ENCODE measurements at regions not wholly inside any gene's neighbourhood (a gene's known extent, or its start where the extent isn't known, plus 50 kb on each side); places are given as distances from the start of the nearest gene placed in this dataset.

DNA sequence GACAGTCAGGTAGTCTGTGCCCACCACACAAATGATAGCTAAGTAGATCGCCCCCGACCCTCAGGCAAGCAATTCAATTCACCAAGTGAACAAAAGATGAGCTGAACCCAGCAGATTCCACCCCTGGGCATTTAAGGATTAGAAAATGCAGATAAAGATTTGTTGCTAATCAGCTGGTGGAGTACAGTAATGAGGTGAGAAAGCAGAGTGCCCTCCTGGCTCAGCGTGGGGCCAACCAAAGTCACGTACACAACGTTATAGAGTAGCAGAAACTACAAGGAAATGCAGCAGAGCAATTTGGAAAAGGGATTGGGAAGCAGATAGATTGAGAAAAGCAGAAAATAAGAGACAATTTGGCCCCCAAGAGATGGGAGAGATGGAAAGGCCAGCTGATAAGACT lies 91.2 kb downstream of the SOX9 start:
- no peak for DNase-seq

DNA sequence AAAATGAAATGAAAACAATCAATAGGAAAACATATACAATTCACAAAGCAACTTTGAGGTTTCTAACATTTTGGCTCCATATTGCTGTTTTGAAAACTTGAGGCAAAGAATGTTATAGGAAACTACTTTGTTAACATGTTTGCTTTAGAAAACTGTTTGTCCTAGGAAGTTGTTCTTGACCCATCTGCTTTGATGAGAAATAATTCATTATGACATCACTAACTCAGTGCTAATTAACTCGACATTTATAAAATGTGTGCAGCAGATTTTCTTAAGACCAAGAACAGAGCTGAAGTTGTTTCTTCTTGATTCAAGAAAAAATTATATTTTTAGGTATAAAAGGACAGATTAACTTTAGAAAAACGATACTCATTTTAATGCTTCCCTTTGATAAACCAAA lies 94.7 kb downstream of the SOX9 start:
- DNase-seq = no peak

DNA sequence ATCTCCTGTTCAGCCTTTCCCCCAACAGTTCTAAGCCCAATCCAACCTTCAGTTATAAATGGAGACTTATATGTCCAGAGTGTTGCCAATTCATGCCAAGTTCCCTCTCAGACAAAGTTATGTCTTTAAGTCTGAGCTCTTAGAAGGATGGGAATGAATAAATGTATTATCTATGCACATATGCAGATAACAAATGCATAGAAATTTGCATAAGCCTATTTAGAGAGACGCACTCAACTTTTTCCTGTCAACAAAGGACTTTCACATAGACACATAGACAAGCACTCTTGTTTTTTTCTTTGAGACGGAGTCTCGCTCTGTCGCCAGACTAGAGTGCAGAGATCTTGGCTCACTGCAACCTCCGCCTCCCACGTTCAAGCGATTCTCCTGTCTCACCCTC lies 95.1 kb downstream of the SOX9 start:
- DNase-seq = no peak

DNA sequence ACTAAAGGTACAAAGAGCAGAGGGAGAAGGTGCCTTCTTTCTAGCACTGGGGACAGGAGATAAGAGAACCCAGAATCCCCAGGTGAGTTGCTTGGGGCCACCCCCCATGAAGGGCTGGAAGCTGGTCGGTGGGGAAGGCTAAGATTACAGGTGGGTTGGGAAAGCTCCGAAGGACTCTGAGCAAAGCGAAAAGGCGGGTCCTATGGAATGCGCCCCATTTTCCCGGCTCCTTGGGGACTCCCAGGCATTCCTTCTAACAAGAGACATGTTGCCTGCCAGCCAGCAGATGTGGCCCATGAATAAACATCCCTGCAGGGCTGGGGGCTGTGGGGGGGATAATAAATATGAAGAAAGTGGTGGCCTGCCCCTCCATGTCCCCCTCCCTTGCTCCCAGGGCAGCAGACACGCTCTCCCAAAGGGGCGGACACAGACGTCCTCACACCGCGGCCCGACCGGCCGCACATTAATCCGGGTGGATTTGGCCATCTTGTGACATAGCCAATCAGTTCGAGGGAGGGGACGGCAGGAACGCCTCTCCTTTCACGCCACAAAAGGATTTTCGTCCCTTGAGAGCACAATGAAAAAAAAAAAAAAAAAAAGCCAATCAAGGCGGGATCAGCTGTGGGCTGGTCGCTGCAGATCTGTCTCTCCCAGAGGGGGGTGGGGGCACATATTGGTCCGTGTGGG lies 98.5 kb downstream of the SOX9 start:
- peak; percentile 68 for DNase-seq

DNA sequence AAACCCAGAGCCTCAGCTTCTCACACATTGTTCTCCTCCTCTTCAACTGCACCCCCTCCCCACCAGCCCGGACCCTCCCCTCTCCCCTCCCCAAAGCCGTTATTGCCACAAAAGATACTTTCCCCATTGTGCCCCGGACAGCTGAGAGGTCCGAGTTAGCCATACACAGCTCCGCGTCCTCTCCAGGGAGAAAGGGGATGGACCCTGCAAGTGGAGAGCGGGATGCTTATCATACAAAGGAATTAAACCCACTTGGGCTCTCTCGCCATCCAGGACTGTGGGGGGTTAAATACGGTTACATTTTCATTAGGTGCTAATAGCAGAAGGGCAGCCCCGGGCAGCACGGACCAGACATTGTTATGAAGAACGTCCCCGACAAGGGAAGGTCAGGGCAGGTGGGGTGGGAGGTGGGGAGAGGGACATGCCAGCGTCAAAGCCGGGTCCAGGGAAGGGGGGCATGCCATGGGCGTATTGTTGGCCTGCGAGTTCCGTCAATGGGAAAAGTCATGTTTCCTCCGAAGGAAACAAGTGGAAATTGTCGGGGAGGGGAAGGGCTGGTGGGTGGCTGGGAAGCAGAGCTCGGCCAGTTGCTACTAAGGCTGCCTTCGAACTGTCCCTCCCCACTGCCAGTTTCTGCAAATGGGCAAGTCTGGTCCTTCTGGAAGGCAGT lies 99.1 kb downstream of the SOX9 start:
- no peak for DNase-seq

DNA sequence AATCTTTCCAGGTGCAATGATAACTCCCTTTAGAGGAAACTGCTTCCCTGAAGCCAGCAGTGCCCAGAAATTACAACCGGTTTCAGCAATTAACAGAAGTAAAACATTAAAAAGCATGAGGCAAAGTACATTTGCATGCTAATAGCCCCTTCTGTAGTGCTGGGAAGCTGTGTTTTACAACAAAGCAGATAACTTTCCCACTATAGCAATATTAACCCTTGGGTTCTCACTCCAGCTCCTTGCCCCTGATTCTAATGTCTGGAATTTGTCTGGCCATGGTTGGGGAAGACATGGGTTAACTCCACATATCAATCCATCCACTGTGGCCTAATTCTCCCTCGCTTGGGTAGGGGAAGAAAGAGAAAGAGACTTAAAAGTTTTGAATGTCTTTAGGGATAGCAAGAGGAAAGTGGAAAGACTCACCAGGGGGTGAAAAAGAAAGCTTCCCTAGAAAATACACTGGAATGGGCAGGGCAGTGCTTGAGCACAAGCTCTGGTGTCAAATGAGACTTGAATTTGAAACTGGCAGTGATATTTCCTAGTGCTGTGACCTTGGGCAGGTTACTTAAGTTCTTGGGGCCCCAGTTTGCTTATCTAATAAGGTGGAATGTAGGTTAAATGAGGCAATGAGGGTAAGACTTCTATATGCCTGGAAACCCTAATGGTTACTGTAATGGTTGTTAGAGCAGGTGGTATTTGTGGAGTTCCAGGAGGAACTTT lies 102.0 kb downstream of the SOX9 start:
- no peak for DNase-seq

DNA sequence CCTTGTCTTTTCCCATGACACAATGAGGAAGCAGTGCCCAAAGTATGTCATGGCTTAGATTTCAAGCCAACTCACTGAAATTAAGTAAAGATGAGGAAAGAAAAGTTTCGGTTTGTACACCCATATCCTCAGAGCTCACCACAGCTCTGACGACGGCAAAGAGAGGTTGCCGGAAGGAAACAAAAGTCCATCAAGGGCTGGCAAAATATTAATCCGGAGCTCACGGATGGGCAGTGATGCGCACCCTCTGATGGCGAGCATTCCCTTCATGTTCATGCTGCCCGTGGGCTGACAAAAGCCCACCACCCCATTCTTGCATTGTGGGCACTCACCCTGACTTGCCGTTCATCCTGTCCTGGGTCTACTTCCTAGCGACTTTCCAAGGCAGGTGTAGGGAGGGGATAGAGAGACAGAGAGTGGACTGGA lies 103.1 kb downstream of the SOX9 start:
- no peak for DNase-seq

DNA sequence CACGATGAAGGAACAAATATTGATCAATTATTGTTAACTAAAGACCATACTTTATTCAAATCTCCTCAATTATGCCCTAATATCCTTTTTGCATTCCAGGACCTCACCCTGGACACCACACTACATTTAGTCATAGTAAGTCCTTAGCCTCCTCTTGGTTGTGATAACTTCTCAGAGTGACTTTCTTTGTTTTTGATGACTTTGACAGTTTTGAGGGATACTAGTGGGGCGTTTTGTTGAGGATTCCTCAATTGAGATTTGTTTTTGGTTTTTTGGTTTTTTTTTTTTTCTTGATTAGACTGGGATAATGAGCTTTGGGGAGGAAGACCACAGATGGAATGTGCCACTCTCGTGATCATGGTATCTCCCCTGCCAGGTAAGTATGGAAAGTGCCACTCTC lies 105.5 kb downstream of the SOX9 start:
- DNase-seq = no peak

DNA sequence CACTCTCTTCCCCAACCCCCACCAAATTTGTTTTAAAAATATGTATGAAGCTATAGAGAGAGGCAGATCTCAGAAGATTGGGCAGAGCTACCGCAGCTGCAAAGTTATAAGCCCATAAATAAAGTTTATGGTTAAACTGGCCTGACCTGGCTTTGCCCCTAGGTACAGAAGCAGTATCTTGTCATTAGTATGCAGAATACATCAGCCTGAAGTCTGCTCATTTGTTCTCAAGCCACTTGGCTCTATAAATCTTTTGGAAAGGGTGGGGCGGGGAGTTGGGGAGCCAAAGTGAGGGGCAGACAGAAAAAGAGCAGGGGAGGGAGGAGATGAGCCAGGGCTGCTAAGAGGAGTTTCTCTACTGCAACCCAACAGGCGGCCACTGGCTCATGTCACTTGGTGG lies 113.2 kb downstream of the SOX9 start:
- DNase-seq = no peak

DNA sequence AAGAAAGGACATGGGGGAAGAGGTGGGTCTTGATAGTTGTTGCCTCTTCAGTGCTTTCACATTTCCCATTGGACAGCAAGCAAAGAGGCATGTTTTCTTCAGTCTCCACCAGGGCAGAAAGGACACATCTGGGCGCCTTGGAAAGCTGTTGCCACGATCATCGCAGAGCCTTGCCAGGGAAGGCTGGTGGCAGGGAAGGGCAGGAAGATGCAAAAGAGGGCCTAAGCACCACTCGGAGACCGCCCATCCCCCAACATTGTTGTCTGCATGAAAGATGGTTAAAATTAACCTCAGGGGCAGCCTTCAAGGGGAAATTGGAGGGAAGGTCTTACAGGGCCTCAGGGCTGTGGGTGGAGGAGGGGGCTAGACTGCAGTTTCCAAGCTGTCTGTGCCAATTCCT lies 114.2 kb downstream of the SOX9 start:
- DNase-seq = no peak

DNA sequence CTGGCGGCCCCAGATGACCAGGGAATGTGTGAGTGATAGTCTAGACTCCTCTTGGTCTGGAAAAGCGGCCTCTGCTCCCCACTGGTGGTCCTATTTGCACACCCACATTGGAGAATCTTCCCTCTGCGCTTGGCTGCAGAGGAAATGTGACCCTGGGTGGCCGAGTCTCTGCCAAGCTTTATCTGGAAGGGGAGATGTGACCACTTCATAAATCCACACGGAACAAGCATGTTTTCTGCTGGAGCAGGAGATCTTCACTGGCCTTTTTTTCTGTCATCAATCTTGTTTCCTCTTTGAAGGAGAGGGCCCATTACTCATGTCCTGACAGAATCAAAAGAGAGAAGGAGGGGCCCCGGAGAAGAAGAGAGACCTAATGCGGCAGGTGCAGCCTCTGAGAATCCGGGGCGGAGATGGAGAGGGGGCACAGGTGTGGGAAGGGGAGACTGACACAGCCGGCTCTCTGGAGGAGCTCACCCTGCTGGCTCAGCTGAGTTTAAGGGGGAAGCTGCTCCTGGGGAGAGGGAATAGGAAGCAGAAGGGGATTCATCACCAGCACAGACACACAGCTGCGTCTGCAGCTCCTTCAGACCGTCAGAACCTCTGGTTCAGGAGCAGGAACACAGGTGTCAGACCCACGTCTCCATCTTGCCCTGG lies 116.3 kb downstream of the SOX9 start:
- DNase-seq = no peak

DNA sequence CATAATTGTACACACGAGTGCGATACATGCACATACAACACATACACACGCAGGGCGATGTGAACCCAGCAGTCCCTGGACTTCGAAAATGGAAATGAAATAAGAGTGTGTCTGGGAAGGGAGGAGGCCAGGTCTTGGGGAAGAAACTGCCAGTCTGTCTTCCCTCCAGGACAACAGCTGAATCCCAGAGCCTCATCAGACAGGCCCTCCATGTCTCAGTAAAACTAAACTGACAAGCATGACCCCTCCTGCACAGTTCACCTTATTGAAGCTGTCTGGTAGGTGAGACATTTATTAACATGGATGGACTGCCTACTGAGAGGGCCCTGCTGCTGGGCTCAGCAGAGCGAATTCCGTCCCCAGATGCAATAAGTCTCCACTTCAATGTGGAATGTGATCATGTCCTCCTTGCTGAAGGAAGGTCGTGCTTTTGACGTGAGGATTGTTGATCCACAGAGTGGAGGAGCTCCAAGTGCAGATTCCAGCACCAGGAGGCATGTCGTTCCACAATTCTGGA lies 117.4 kb downstream of the SOX9 start:
- DNase-seq = no peak

DNA sequence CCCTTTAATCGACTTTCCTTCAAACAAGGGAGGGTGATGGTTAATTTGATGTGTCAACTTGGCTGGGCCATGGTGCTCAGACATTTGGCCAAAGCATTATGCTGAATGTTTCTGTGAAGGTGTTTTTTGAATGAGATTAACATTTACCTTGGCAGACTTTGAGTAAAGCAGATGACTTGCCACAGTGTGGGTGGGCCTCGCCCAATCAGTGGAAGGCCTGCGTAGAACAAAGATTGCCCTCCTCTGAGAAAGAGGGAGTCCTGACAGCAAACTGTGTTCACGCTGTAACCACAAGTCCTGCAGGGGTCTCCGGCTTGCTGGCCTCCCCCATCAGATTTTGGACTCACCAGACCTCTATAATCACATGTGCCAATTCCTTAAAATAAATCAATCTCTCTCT lies 118.7 kb downstream of the SOX9 start:
- DNase-seq = no peak

DNA sequence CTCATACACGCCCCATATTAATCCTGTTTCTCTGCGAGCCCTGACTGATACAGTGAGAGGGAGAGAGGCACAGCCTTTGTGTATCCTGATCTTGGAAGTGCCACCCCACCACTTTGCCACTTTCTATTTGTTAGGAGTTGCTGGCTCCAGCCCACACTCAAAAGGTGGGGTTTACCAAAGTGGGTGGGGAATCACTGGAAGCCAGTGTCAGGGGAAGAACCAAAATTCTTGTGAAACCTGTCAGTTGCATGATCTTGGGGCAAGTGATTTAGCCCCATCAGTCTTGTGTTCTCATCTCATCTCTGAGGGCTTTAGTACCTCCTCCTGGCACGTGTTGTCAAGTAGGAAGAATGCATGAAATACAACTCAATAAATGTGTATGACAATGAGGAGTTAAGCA lies 119.5 kb downstream of the SOX9 start:
- DNase-seq = no peak

DNA sequence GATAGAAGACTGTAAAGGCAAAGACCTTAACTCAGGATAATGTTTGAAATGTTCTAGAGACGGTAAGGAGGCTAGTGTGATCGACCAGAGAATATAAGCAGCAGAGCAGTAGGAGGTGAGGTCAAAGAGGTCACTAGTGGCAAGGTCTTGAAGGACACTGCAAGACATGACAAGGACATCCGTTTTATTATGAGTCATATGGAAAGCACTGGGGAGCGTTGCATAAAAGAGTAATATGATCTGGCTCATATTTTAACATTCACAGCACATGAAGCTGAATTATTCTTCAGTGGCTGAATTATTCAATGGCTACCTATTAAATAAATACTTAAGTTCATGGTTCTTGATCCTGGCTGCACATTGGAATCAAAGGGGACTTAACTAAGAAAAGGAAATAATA lies 123.7 kb downstream of the SOX9 start:
- DNase-seq = no peak

DNA sequence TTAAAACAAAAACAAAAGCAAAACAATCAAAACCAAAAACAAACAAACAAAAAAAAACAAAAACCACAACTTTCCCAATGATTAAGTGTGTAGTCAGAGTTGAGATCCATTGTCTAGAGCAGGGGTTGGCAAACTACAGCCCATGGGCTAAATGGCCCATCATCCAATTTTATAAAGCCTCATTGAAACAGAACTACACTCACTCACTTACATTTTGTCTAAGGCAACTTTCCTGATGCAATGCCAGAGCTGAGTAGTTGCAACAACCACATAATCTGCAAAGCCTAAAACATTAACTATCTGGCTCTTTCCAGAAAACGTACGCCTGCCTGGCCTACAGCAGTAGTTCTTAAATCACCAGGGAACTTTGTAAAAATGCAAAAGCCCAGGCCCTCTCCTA lies 124.1 kb downstream of the SOX9 start:
- DNase-seq = no peak

DNA sequence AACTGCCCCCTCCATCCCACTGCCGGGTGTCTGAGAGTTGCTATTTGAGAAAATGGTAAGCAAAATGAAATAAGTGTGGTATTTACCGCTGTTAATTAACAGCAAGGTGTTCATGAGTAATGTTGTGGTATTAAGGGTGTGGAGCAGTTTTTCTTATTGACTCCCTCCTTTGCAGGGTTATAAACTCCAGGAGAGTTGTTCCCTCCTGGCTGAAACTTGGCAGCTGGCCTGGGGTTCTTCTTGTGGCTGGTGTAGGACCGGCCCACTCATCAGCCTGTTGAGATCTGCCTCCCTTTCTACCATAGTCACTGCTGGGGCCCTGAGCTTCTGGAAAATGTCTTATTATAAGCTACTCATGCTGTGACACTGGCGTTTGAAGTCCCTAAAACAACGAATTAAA lies 128.6 kb downstream of the SOX9 start:
- DNase-seq = no peak

DNA sequence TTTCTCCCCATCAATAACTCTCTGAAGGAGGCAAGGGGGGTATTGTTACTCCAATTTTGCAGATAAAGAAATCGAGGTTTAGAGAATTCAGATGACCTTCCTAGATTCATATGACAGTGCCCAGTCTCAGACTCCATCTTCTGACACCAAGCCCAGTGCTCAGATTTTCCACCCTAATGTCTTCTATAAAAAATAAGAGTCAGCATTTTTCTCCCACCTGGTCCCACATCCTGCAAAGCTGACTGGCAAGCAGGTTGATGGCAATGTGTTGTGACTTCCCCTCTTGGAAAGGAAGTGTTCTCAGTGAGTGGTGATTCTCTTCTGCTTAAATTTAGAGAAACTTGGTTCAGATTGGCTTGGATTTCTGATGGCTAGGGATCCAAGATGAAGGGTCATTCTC lies 129.4 kb downstream of the SOX9 start:
- no peak for DNase-seq

DNA sequence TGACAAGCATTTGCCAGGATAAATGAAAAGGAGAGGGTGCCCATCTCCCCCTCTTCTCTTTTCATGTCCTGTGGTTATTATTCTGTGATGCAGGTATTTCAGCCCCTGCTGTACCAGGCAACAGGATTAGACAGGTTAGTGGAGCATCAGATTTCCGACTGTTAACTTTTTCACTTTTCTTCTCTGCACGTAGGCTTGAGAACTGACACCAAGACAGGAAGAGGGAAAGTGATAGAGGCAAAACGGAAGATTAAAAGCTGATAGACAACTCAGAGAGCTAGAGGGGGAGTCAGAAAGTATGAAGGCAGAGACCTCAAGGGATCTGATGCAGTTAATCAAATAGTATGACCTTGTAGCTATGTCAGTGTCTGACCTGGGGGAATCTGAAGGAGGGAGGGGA lies 132.8 kb downstream of the SOX9 start:
- no peak for DNase-seq

DNA sequence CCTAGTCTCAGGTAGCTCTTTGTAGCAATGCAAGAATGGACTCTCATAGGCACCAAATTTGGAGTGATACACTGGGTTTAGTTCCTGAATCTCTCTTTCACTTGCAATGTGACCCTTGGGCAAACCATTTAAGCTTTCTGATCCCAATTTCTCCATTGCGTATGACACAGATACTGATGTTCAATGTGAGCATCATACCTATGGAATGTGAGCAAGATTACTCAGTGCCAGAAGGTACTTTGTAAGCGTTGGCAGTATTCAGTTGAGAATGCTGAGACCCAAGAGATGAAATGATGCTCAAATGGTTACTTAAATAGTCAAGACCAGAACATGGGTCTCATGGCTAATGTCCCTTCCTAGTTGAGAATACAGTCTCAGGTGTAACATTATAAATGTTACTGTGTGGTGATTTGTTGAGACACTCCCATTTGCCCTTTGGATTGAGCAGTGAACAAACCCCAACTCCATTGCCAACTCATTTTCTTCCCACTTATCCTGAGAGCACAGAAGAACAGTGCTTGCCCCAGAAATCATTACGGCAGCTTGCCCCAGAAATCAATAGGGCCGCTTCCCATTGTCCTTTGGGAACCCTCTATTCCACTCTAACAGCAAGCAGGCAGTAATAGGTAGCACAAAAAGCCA lies 134.1 kb downstream of the SOX9 start:
- DNase-seq = no peak

DNA sequence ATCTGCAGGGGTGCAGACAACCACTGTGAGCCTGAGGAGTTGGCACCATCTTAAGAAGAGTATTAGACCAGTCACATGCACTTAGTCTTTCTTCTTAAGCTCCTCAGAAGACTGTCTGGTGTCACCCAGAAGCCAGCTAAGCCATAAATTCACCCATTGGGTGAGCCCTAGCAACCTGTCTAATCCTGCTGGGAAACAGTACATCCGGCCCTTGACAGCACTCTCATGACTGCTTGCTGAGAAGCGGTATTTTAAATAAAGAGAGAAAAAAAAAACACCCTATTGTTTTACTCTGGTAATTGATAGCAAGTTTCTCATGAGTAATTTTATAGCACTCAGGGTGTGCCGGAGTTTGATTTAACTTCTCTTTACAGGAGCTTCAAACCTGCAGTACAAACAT lies 134.7 kb downstream of the SOX9 start:
- peak; percentile 11 for DNase-seq

DNA sequence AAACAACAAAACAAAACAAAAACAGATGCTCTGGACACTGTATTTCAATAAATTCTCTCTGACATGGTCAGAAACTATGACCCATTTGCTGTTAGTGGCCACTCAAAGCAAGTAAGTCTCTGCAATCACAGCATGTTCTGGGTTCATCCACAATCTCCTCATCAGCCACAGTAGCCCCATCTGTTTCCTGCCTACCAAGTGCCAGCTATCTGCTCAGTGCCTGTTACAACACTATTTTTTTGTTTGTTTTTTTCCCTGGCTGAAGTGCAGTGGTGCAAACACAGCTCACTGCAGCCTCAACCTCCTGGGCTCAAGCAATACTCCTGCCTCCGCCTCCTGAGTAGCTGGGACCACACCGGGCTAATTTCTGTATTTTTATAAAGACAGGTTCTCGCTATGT lies 137.9 kb downstream of the SOX9 start:
- no peak for DNase-seq

DNA sequence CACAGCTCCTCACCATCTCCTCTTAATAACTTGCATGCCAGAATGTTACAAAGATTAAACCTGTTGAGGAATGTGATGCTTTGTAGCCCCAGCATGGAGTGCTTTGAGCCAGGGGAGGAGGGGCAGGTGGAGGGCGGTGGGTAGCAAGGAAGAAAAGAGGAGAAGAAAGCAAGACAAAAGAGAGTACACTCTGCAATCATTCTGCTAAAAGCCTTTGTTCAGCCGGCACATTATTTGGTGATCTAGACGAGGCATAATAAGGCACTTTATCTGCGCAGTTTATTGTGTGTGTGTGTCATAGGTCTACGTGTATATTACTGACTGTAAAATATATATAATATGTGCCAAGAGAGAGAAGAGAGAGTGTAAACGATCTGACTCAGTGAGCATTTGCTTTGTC lies 139.1 kb downstream of the SOX9 start:
- DNase-seq = no peak
